Heart left ventricle (tissue), 16 donors: ENCODE measurements at regions not wholly inside any gene's neighbourhood (a gene's known extent, or its start where the extent isn't known, plus 50 kb on each side); places are given as distances from the start of the nearest gene placed in this dataset.

Source experiments
- ATAC-seq, 4 donors: fragments of 200-7000 bp; cut with Tn5 transposase; one replicate each; pipeline ENCODE4 v1.9.1; 2020 to 2022; ENCODE audit warnings: moderate library complexity in 4 of 4, mild to moderate bottlenecking in 3 of 4, moderate number of reproducible peaks in 1 of 4
- DNase-seq, 5 donors: peaks; one replicate each; pipeline ENCODE4 v3.0.0-alpha.2; 2020
- H3K27ac ChIP-seq, 12 donors: fragments of 200-600 bp; sonication (generic) in 4 of 12; one replicate each; pipeline versions ENCODE4 v1.5.0 to v1.8.0; 2016 to 2022; ENCODE audit warnings: mild to moderate bottlenecking in 2 of 12
- H3K27me3 ChIP-seq, 9 donors: fragments of 200-600 bp; sonication (generic) in 2 of 9; one replicate each; pipeline versions ENCODE4 v1.5.1 to v1.8.0; 2016 to 2022; ENCODE audit warnings: mild to moderate bottlenecking in 3 of 9
- H3K36me3 ChIP-seq, 9 donors: fragments of 200-600 bp; sonication (generic) in 2 of 9; one replicate each; pipeline versions ENCODE4 v1.5.0 to v1.8.0; 2018 to 2022; ENCODE audit warnings: mild to moderate bottlenecking in 2 of 9
- H3K4me1 ChIP-seq, 12 donors: fragments of 200-600 bp; sonication (generic) in 4 of 12; one replicate each; pipeline versions ENCODE4 v1.5.0 to v1.8.0; 2016 to 2022; ENCODE audit warnings: mild to moderate bottlenecking in 3 of 12
- H3K4me3 ChIP-seq, 12 donors: fragments of 200-600 bp; sonication (generic) in 4 of 12; one replicate each; pipeline versions ENCODE4 v1.5.0 to v1.8.0; 2017 to 2022; ENCODE audit warnings: mild to moderate bottlenecking in 9 of 12, moderate library complexity in 4 of 12
- H3K9me3 ChIP-seq, 12 donors: fragments of 200-600 bp; sonication (generic) in 4 of 12; one replicate each; pipeline versions ENCODE4 v1.5.0 to v1.8.0; 2016 to 2022; ENCODE audit warnings: mild to moderate bottlenecking in 1 of 12
- POLR2A ChIP-seq, 2 donors: fragments of 450-650 bp; IDR thresholded peaks; one replicate each; pipeline ENCODE4 v1.6.1; 2017; ENCODE audit warnings: antibody characterized with exemption in 2 of 2, mild to moderate bottlenecking in 2 of 2, moderate library complexity in 2 of 2
- WGBS, 4 donors: extraction: QIAGEN DNeasy Blood & Tissue Kit in 2 of 4; methylation state at CpG; one replicate each; pipeline versions ENCODE4 v1.1.5 to v1.1.7; 2013 to 2018; 5-methylcytosine and 5-hydroxymethylcytosine counted together
- intact Hi-C, 10 donors: fragments of 100-400 bp; cut with DNase I; formaldehyde crosslinking; loops; one replicate each; pipeline versions ENCODE4 v1.11.1 to v1.14.2; 2022
- TF ChIP-seq, protein P1 (sequence below), 12 donors: fragments of 200-600 bp; sonication (generic) in 4 of 12; IDR thresholded peaks; one replicate each; pipeline versions ENCODE4 v1.5.0 to v1.8.0; 2018 to 2022; ENCODE audit warnings: antibody characterized with exemption in 12 of 12, mild to moderate bottlenecking in 5 of 12
- donor health status: ischemic (EF 13 %, LVEDD 7.1; RV severe dilation, severe dysfunction).
- donor health status: healthy with polysubstance abuse.
- donor health status: DM: no; HTN: yes; CAD: no.
- donor health status: DM: no; HTN: no; CAD: no.
- donor health status: ischemic (EF 25% LVEDD 6.9; RV normal size, moderate dysfunction).
- donor health status: ischemic (EF 25% LVEDD 5.7; RV mildly dilated, moderate dysfunction).
- donor health status: healthy.
- donor health status: DM: yes; HTN: yes; CAD: no.
- donor health status: ischemic (EF 35%, LVEDD 5.7; RV mildly dilated, moderate dysfunction).
- donor health status: nonischemic (EF 11% LVEDD 7.7; RV severe dilation, severe dysfunction).
- donor health status: DM: yes; HTN: yes; CAD: no.
- donor health status: PGD.
- donor health status: ischemic (EF 29% LVEDD 5.4; RV normal size, mild dysfunction).
- donor health status: nonischemic (EF 23%, LVEDD 6.1; RV moderate dilation, normal function).

DNA sequence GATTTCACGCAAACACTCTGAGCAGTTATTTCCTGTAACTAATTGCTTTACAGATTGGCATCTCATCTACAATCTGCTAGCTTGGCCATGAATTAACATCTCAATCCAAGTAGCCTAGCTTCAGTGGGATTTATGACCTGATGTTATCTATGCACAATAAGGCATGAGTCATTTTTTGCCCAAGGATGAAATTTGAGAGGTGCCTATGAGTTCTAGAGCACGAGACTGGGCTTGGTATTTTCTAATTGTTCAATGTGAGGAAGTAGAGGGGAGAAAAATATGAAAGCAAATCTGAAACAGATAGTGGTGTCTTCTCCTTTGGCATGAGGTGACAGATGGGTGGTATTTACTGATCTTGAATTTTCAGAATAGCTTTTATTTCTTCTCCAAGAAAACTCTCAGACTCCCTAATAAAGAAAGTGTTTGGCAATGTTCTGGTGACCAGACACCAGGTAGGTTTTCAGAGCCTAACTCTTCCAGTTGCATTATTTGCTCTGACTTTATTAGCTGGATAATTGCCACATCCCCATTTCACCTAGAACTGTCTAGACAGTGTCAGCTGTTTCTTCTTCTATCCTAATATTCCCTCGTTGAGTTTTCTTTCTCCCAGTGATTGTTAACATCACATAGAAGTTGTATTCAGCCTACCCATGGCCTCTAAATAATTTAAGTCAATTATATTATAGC is 301.0 kb upstream of the UMPS start:
- no peak for DNase-seq
- ATAC-seq = no peak
- Histone ChIP-seq H3K36me3 (peaks cover 0 to 82% (median 31%) of the 10 kb centered on the region in 9 donors), H3K27me3 (no peaks in the 10 kb centered on the region), H3K4me1 (no peaks in the 10 kb centered on the region), H3K27ac (no peak overlapping the region), H3K9me3 (no peaks in the 10 kb centered on the region), H3K4me3 (no peak overlapping the region)
- whole genome bisulfite sequencing, 4 donors = 77 to 80% (median 80%) methylated on average over 3 of the region's 3 CpGs
- intact Hi-C loops = no loop called here
- TF ChIP-seq POLR2A (IDR thresholded peaks at IDR 0.05) = no peak
- TF ChIP-seq, protein P1, sequence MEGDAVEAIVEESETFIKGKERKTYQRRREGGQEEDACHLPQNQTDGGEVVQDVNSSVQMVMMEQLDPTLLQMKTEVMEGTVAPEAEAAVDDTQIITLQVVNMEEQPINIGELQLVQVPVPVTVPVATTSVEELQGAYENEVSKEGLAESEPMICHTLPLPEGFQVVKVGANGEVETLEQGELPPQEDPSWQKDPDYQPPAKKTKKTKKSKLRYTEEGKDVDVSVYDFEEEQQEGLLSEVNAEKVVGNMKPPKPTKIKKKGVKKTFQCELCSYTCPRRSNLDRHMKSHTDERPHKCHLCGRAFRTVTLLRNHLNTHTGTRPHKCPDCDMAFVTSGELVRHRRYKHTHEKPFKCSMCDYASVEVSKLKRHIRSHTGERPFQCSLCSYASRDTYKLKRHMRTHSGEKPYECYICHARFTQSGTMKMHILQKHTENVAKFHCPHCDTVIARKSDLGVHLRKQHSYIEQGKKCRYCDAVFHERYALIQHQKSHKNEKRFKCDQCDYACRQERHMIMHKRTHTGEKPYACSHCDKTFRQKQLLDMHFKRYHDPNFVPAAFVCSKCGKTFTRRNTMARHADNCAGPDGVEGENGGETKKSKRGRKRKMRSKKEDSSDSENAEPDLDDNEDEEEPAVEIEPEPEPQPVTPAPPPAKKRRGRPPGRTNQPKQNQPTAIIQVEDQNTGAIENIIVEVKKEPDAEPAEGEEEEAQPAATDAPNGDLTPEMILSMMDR (IDR thresholded peaks at IDR 0.05) = no peak

DNA sequence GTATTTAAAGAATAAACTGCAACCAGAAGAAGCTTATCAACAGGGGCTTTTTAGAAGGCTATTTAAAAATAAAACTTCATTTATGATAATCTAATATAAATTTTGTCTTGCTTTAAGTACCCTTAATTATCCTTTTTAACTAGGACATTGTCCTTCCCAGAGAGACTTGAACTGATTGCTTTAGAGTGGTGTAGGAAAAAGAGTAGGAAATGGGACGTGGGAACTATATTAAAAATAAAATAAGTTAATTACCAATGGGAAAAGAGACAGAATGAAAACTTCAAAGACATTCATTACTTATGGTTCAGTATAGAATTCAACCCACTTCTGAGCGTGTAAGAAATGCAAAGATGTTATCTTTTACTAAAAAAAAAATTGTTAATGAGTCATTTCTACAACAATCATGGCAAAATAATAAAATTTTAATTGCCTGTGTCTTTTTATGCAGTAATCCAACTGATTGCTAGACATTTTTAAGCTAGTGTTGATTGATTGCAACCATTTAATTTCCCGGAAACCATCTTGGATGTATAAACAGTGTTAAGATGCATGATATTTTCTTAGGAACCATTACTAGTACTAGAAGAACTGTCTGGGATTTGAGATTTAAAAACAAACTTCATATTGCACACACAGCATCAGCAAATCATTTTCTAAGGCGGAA is 298.8 kb upstream of the UMPS start:
- no peak for ATAC-seq
- DNase-seq = no peak
- Histone ChIP-seq H3K27me3 (no peaks in the 10 kb centered on the region), H3K4me3 (no peak overlapping the region), H3K36me3 (peaks cover 0 to 84% (median 28%) of the 10 kb centered on the region in 9 donors), H3K9me3 (no peaks in the 10 kb centered on the region), H3K4me1 (no peaks in the 10 kb centered on the region), H3K27ac (no peak overlapping the region)
- intact Hi-C loops = no loop called here
- WGBS, 4 donors = 92 to 95% (median 93%) methylated on average over 4 of the region's 4 CpGs
- TF ChIP-seq POLR2A (IDR thresholded peaks at IDR 0.05) = no peak
- TF ChIP-seq, protein P1 (IDR thresholded peaks at IDR 0.05) = no peak

DNA sequence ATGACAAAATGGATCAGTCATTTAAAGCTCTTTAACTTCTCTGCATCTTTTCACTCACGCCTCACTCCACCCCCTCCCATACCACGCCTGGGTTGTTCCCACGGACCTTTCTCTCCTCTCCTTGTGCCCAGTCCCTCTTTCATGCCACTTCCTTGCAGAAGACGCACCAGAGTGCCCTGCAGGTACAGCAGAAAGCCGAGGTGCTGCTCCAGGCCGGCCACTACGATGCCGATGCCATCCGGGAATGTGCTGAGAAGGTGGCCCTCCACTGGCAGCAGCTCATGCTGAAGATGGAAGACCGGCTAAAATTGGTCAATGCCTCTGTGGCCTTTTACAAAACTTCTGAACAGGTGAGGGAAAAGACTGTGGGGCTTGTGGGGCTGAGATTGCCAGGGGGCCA is 296.1 kb upstream of the UMPS start:
- DNase-seq (no peak), ATAC-seq (no peak)
- Histone ChIP-seq H3K9me3 (no peaks in the 10 kb centered on the region), H3K27ac (no peak overlapping the region), H3K4me1 (no peaks in the 10 kb centered on the region), H3K27me3 (no peaks in the 10 kb centered on the region), H3K36me3 (peaks cover 0 to 74% (median 21%) of the 10 kb centered on the region in 9 donors), H3K4me3 (no peak overlapping the region)
- 94 to 98% (median 96%) methylated on average over 10 of the region's 10 CpGs for WGBS, 4 donors
- intact Hi-C loops = no loop called here
- TF ChIP-seq, protein P1 (IDR thresholded peaks at IDR 0.05) = no peak
- TF ChIP-seq POLR2A (IDR thresholded peaks at IDR 0.05) = no peak

DNA sequence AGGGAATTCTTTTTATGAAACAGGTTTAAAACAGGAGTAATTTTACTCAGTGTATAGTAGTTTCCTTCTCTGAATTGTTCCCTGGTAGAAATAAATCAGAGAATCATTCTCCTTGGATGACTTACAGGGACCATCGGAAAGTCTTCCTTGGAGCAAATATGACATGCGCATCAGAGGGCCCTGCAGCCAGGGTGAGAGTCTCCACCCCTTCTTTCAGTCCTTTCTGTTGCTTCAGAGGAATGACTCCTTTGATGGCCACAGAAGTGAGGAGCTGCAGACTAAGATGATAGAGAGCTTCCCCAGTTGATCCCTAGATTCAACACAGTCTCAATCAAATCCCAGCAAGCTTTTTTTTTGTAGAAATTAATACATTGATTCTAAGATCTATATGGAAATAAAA is 294.8 kb upstream of the UMPS start:
- Histone ChIP-seq H3K27me3 (no peaks in the 10 kb centered on the region), H3K4me3 (no peak overlapping the region), H3K27ac (no peak overlapping the region), H3K4me1 (no peaks in the 10 kb centered on the region), H3K9me3 (no peaks in the 10 kb centered on the region), H3K36me3 (peaks cover 0 to 74% (median 24%) of the 10 kb centered on the region in 9 donors)
- ATAC-seq (no peak), DNase-seq (no peak)
- intact Hi-C loops = no loop called here
- TF ChIP-seq, protein P1 (IDR thresholded peaks at IDR 0.05) = no peak
- no peak for TF ChIP-seq POLR2A (IDR thresholded peaks at IDR 0.05)
- WGBS, 4 donors = 94 to 97% (median 96%) methylated on average over 2 of the region's 2 CpGs
